Neuronal stem cell (in vitro differentiated cells): ENCODE measurements at regions not wholly inside any gene's neighbourhood (a gene's known extent, or its start where the extent isn't known, plus 50 kb on each side); places are given as distances from the start of the nearest gene placed in this dataset.

ENCODE experiments used
- DNase-seq: peaks from one replicate; pipeline ENCODE4 v3.0.0-alpha.2; 2013; ENCODE audit warnings: low spot score
- H2AFZ ChIP-seq: one replicate; pipeline ENCODE4 v1.6.1; 2013; ENCODE audit warnings: mild to moderate bottlenecking, low read length, inconsistent platforms
- H2AK5ac ChIP-seq: 2 replicates; pipeline ENCODE4 v1.6.1; 2013; ENCODE audit warnings: low read depth, mild to moderate bottlenecking, inconsistent platforms, low read length, moderate library complexity, mixed read lengths
- H2BK120ac ChIP-seq: 2 replicates; pipeline ENCODE4 v1.6.1; 2013; ENCODE audit warnings: low read depth, mild to moderate bottlenecking, inconsistent platforms, low read length, moderate library complexity, mixed read lengths
- H2BK12ac ChIP-seq: one replicate; pipeline ENCODE4 v1.6.1; 2013; ENCODE audit warnings: low read length, inconsistent platforms
- H2BK15ac ChIP-seq: 2 replicates; pipeline ENCODE4 v1.6.1; 2013; ENCODE audit warnings: mild to moderate bottlenecking, low read length, inconsistent platforms, mixed read lengths
- H2BK5ac ChIP-seq: one replicate; pipeline ENCODE4 v1.6.1; 2013; ENCODE audit warnings: inconsistent platforms, mild to moderate bottlenecking, low read length, moderate library complexity
- H3K14ac ChIP-seq: one replicate; pipeline ENCODE4 v1.6.1; 2013; ENCODE audit warnings: low read length, inconsistent platforms
- H3K18ac ChIP-seq: 2 replicates; pipeline ENCODE4 v1.6.1; 2013; ENCODE audit warnings: low read length, inconsistent platforms
- H3K23ac ChIP-seq: 2 replicates; pipeline ENCODE4 v1.6.1; 2013; ENCODE audit warnings: low read depth, mild to moderate bottlenecking, mixed read lengths, low read length, inconsistent platforms; ENCODE audit not compliant: poor library complexity
- H3K27ac ChIP-seq: replicated peaks from 3 replicates; pipeline ENCODE4 v1.5.1; 2013; ENCODE audit warnings: low read length, inconsistent platforms
- H3K27me3 ChIP-seq, 3 experiments: 2 replicates each; pipeline ENCODE4 v1.6.1; 2013; ENCODE audit warnings: low read length in 3 of 3, mild to moderate bottlenecking in 2 of 3, inconsistent platforms in 1 of 3, low read depth in 1 of 3, mixed read lengths in 1 of 3, moderate library complexity in 1 of 3; ENCODE audit not compliant: control insufficient read depth in 3 of 3, insufficient read depth in 3 of 3
- H3K36me3 ChIP-seq, 2 donors: replicated peaks in 1 of 2; 2 replicates each; pipeline ENCODE4 v1.6.1; 2013; ENCODE audit warnings: low read length in 2 of 2; ENCODE audit not compliant: control insufficient read depth in 2 of 2, insufficient read depth in 2 of 2
- H3K4ac ChIP-seq: 2 replicates; pipeline ENCODE4 v1.6.1; 2013; ENCODE audit warnings: inconsistent platforms, mild to moderate bottlenecking, low read length, moderate library complexity
- H3K4me1 ChIP-seq, 2 donors: 1 replicate in 1 of 2; 2 replicates in 1 of 2; pipeline ENCODE4 v1.6.1; 2013; ENCODE audit warnings: low read length in 2 of 2, low read depth in 1 of 2; ENCODE audit not compliant: control insufficient read depth in 2 of 2, insufficient read depth in 1 of 2
- H3K4me2 ChIP-seq: one replicate; pipeline ENCODE4 v1.6.1; 2013; ENCODE audit warnings: mild to moderate bottlenecking, low read length, inconsistent platforms; ENCODE audit not compliant: insufficient read depth, poor library complexity, severe bottlenecking
- H3K4me3 ChIP-seq, 2 donors: 2 replicates each; pipeline ENCODE4 v1.5.1; 2013; ENCODE audit warnings: low read length in 2 of 2, mild to moderate bottlenecking in 2 of 2, inconsistent platforms in 1 of 2, moderate library complexity in 1 of 2
- H3K79me1 ChIP-seq: one replicate; pipeline ENCODE4 v1.6.1; 2013; ENCODE audit warnings: low read depth, mild to moderate bottlenecking, inconsistent platforms, low read length, moderate library complexity
- H3K9ac ChIP-seq: one replicate; pipeline ENCODE4 v1.6.1; 2013; ENCODE audit warnings: mild to moderate bottlenecking, low read depth, low read length, inconsistent platforms; ENCODE audit not compliant: poor library complexity
- H3K9me3 ChIP-seq, 2 donors: replicated peaks in 1 of 2; 2 replicates each; pipeline versions ENCODE3 to v1.6.1; 2013; ENCODE audit warnings: low read length in 2 of 2, mild to moderate bottlenecking in 2 of 2, inconsistent platforms in 1 of 2, low read depth in 1 of 2, mixed read lengths in 1 of 2, moderate library complexity in 1 of 2; ENCODE audit not compliant: control insufficient read depth in 2 of 2, insufficient read depth in 1 of 2
- H4K8ac ChIP-seq: one replicate; pipeline ENCODE4 v1.6.1; 2013; ENCODE audit warnings: low read depth, mild to moderate bottlenecking, inconsistent platforms, low read length, moderate library complexity
- H4K91ac ChIP-seq: one replicate; pipeline ENCODE4 v1.6.1; 2013; ENCODE audit warnings: low read length, low read depth, mild to moderate bottlenecking, inconsistent platforms; ENCODE audit not compliant: poor library complexity
- WGBS, 2 donors: extraction: QIAGEN DNeasy Blood & Tissue Kit; methylation state at CpG; one replicate each; pipeline ENCODE4 v1.1.7; 2013; ENCODE audit warnings: missing lambda C conversion rate in 2 of 2, mixed read lengths in 1 of 2; ENCODE audit not compliant: insufficient read length in 2 of 2, insufficient replicate concordance in 1 of 2; ENCODE audit errors: extremely low coverage in 2 of 2; 5-methylcytosine and 5-hydroxymethylcytosine counted together

GRCh38 chr4:103996637-103997036 is 276.9 kb upstream of the TACR3 start:
- H3K9me3 ChIP-seq, result peaks cover 0 to 6% of the 10 kb centered on the region in 2 donors
- H3K4me3 ChIP-seq, result no peak overlapping the region
- H3K9ac ChIP-seq, result no peak overlapping the region
- H2BK5ac ChIP-seq, result no peak overlapping the region
- H3K18ac ChIP-seq, result no peak overlapping the region
- no peak overlapping the region for H4K91ac ChIP-seq
- H3K36me3 ChIP-seq, result no peaks in the 10 kb centered on the region
- no peak overlapping the region for H2AK5ac ChIP-seq
- H2AFZ ChIP-seq, result peak overlapping the region; percentile 72
- no peaks in the 10 kb centered on the region for H3K27me3 ChIP-seq
- no peak overlapping the region for H4K8ac ChIP-seq
- no peak overlapping the region for H3K14ac ChIP-seq
- no peaks in the 10 kb centered on the region for H3K79me1 ChIP-seq
- no peak overlapping the region for H2BK120ac ChIP-seq
- H3K27ac ChIP-seq, result no peak overlapping the region
- H2BK12ac ChIP-seq, result no peak overlapping the region
- no peak overlapping the region for H2BK15ac ChIP-seq
- no peak overlapping the region for H3K4ac ChIP-seq
- H3K4me2 ChIP-seq, result no peak overlapping the region
- peak; percentile 51 for DNase-seq
- WGBS, 2 donors, result no CpG with 5 or more reads among the region's 2 CpGs
- no peak overlapping the region for H3K23ac ChIP-seq
- peaks cover 0 to 3% of the 10 kb centered on the region in 2 donors for H3K4me1 ChIP-seq

GRCh38 chr4:103996064-103996463 is 276.3 kb upstream of the TACR3 start:
- H3K36me3 ChIP-seq, result no peaks in the 10 kb centered on the region
- H3K27me3 ChIP-seq, result no peaks in the 10 kb centered on the region
- no peak overlapping the region for H4K8ac ChIP-seq
- H3K4me1 ChIP-seq, result peaks cover 0 to 3% of the 10 kb centered on the region in 2 donors
- no peak overlapping the region for H3K4me2 ChIP-seq
- H2AFZ ChIP-seq, result peak overlapping the region; percentile 72
- no peak overlapping the region for H3K18ac ChIP-seq
- no peak overlapping the region for H3K14ac ChIP-seq
- no CpG with 5 or more reads among the region's 2 CpGs for WGBS, 2 donors
- no peaks in the 10 kb centered on the region for H3K79me1 ChIP-seq
- peaks cover 0 to 6% of the 10 kb centered on the region in 2 donors for H3K9me3 ChIP-seq
- no peak overlapping the region for H3K23ac ChIP-seq
- no peak overlapping the region for H2BK15ac ChIP-seq
- no peak overlapping the region for H4K91ac ChIP-seq
- no peak overlapping the region for H2BK120ac ChIP-seq
- H2AK5ac ChIP-seq, result no peak overlapping the region
- DNase-seq, result peak; percentile 56
- no peak overlapping the region for H3K4me3 ChIP-seq
- no peak overlapping the region for H2BK12ac ChIP-seq
- H3K4ac ChIP-seq, result no peak overlapping the region
- peak overlapping the region; percentile 32 for H3K27ac ChIP-seq
- H2BK5ac ChIP-seq, result no peak overlapping the region
- H3K9ac ChIP-seq, result no peak overlapping the region

DNA sequence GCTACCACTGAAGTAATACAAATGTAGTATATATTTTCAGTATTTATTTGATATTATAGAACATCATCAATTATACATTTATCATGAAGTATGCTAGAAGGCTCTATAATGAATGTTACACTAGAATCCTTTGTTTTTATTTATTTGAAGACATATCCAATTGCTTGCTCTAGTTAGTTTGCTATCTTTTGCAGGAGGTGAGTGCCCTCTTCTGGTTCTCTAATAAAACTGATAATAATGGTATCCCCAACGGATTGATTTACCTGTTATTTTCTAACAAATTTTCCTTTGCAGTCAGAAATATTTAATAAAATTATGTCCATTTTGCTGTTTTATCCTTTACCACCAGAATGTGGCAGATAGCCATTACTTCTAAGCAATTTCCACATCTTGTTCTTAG is 274.3 kb upstream of the TACR3 start:
- no CpG with 5 or more reads among the region's 1 CpG for WGBS, 2 donors
- DNase-seq, result no peak
- H3K27me3 ChIP-seq, result no peaks in the 10 kb centered on the region

DNA sequence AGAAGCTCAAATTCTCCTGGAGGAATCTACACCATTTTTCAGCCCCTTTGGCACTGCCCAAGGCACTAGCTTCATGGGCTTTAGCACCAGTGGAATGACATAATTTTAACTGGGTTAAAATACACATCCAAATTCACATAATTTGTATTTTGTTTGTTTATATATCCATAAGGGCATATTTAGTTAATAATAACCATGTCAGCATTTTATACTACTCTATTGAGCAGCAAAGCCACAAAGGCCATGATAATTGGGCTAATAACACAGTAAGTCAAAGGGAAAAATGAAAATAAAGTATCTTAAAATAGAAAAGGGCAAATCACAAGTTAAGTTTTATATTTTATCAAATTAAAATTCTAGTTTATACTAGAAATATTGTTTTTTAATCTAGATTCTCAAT is 262.7 kb upstream of the TACR3 start:
- Histone ChIP-seq H3K27me3 (no peaks in the 10 kb centered on the region), H3K9me3 (peaks cover 0 to 2% of the 10 kb centered on the region in 2 donors), H3K4me1 (no peaks in the 10 kb centered on the region), H3K4me2 (no peak overlapping the region), H3K4me3 (no peak overlapping the region), H3K9ac (no peak overlapping the region), H2BK120ac (no peak overlapping the region), H3K4ac (no peak overlapping the region), H3K18ac (no peak overlapping the region), H2BK5ac (no peak overlapping the region), H4K8ac (no peak overlapping the region), H3K14ac (no peak overlapping the region), H3K23ac (no peak overlapping the region), H4K91ac (no peak overlapping the region), H2BK15ac (no peak overlapping the region), H3K36me3 (no peaks in the 10 kb centered on the region), H2AFZ (no peak overlapping the region), H2BK12ac (no peak overlapping the region), H3K79me1 (no peaks in the 10 kb centered on the region), H2AK5ac (no peak overlapping the region), H3K27ac (no peak overlapping the region)
- DNase-seq, result no peak

More for the DNA sequence above, 274.3 kb upstream of the TACR3 start:
- H3K9me3 ChIP-seq, result peaks cover 0 to 6% of the 10 kb centered on the region in 2 donors
- no peak overlapping the region for H2BK5ac ChIP-seq
- no peak overlapping the region for H2AK5ac ChIP-seq
- H2BK12ac ChIP-seq, result no peak overlapping the region
- H2AFZ ChIP-seq, result no peak overlapping the region
- H4K8ac ChIP-seq, result no peak overlapping the region
- no peak overlapping the region for H3K18ac ChIP-seq
- H3K4me2 ChIP-seq, result no peak overlapping the region
- H3K4ac ChIP-seq, result no peak overlapping the region
- no peak overlapping the region for H3K27ac ChIP-seq
- no peaks in the 10 kb centered on the region for H3K36me3 ChIP-seq
- H2BK15ac ChIP-seq, result no peak overlapping the region
- no peak overlapping the region for H3K23ac ChIP-seq
- no peak overlapping the region for H3K4me3 ChIP-seq
- no peak overlapping the region for H3K9ac ChIP-seq
- H3K4me1 ChIP-seq, result peaks cover 0 to 3% of the 10 kb centered on the region in 2 donors
- H3K79me1 ChIP-seq, result no peaks in the 10 kb centered on the region
- H3K14ac ChIP-seq, result no peak overlapping the region
- H2BK120ac ChIP-seq, result no peak overlapping the region
- no peak overlapping the region for H4K91ac ChIP-seq
